Endodermal cell (in vitro differentiated cells): ENCODE measurements at regions not wholly inside any gene's neighbourhood (a gene's known extent, or its start where the extent isn't known, plus 50 kb on each side); places are given as distances from the start of the nearest gene placed in this dataset.

Source experiments
- DNase-seq: peaks from one replicate; pipeline ENCODE4 v3.0.0-alpha.2; 2017
- H3K27ac ChIP-seq: 2 replicates; pipeline ENCODE4 v1.5.1; 2013; ENCODE audit warnings: mild to moderate bottlenecking, low read depth, low read length, moderate library complexity
- H3K27me3 ChIP-seq: 2 replicates; pipeline ENCODE4 v1.6.1; 2013; ENCODE audit warnings: mild to moderate bottlenecking, low read length, moderate library complexity; ENCODE audit not compliant: insufficient read depth, control insufficient read depth, poor library complexity, severe bottlenecking
- H3K36me3 ChIP-seq: 2 replicates; pipeline ENCODE4 v1.7.0; 2013; ENCODE audit warnings: mild to moderate bottlenecking, low read length, moderate library complexity; ENCODE audit not compliant: control insufficient read depth, insufficient read depth
- H3K4me1 ChIP-seq: one replicate; pipeline ENCODE4 v1.7.0; 2013; ENCODE audit warnings: low read length; ENCODE audit not compliant: control insufficient read depth, insufficient read depth
- H3K4me3 ChIP-seq: 2 replicates; pipeline ENCODE4 v1.5.1; 2013; ENCODE audit warnings: mild to moderate bottlenecking, low read length, moderate library complexity
- H3K9ac ChIP-seq: 2 replicates; pipeline ENCODE4 v1.6.1; 2013; ENCODE audit warnings: mild to moderate bottlenecking, low read length, moderate library complexity; ENCODE audit not compliant: poor library complexity, severe bottlenecking; ENCODE audit errors: extremely low read depth
- H3K9me3 ChIP-seq: 2 replicates; pipeline ENCODE4 v1.6.1; 2013; ENCODE audit warnings: mild to moderate bottlenecking, low read length, moderate library complexity; ENCODE audit not compliant: control insufficient read depth
- H3K27ac Mint-ChIP-seq: 2 replicates; pipeline ENCODE4 v1.8.0; 2020; ENCODE audit warnings: mixed read lengths
- H3K27me3 Mint-ChIP-seq: 2 replicates; pipeline ENCODE4 v1.8.0; 2021; ENCODE audit warnings: mild to moderate bottlenecking, mixed read lengths; ENCODE audit not compliant: insufficient read depth
- H3K36me3 Mint-ChIP-seq: 2 replicates; pipeline ENCODE4 v1.8.0; 2020; ENCODE audit warnings: low read depth, mixed read lengths
- H3K4me1 Mint-ChIP-seq: 2 replicates; pipeline ENCODE4 v1.8.0; 2020; ENCODE audit warnings: mixed read lengths
- H3K4me3 Mint-ChIP-seq: 2 replicates; pipeline ENCODE4 v1.8.0; 2020; ENCODE audit warnings: mild to moderate bottlenecking, moderate library complexity, mixed read lengths
- H3K9me3 Mint-ChIP-seq: 2 replicates; pipeline ENCODE4 v1.8.0; 2020; ENCODE audit warnings: mild to moderate bottlenecking, mixed read lengths
- WGBS, 2 experiments: methylation state at CpG; one replicate each; pipeline versions ENCODE4 v1.1.5 to v1.1.7; 2013; ENCODE audit warnings: missing lambda C conversion rate in 2 of 2, mixed read lengths in 1 of 2; ENCODE audit not compliant: insufficient coverage in 1 of 2, insufficient read length in 1 of 2; 5-methylcytosine and 5-hydroxymethylcytosine counted together
- TF ChIP-seq, protein P1 (sequence below): fragments of 200-600 bp; sonication (generic); conservative IDR thresholded peaks from 2 replicates; pipeline ENCODE4 v1.5.0; 2021; ENCODE audit warnings: antibody characterized with exemption, mild to moderate bottlenecking

- H3K4me1 ChIP-seq, result no peaks in the 10 kb centered on the region
- WGBS, 2 experiments, result 89% methylated on average over 6 to 12 of the region's 13 CpGs
- no peak overlapping the region for H3K9ac ChIP-seq
- no peak overlapping the region for H3K4me3 Mint-ChIP-seq
- peak; percentile 10 for DNase-seq
- H3K27ac ChIP-seq, result no peak overlapping the region
- H3K4me3 ChIP-seq, result no peak overlapping the region
- H3K9me3 Mint-ChIP-seq, result no peaks in the 10 kb centered on the region
- H3K4me1 Mint-ChIP-seq, result peaks cover 5% of the 10 kb centered on the region
- no peaks in the 10 kb centered on the region for H3K27me3 ChIP-seq
- no peaks in the 10 kb centered on the region for H3K27me3 Mint-ChIP-seq
- no peaks in the 10 kb centered on the region for H3K36me3 ChIP-seq
- H3K27ac Mint-ChIP-seq, result no peak overlapping the region
- no peaks in the 10 kb centered on the region for H3K9me3 ChIP-seq
- H3K36me3 Mint-ChIP-seq, result no peaks in the 10 kb centered on the region
- TF ChIP-seq, protein P1, sequence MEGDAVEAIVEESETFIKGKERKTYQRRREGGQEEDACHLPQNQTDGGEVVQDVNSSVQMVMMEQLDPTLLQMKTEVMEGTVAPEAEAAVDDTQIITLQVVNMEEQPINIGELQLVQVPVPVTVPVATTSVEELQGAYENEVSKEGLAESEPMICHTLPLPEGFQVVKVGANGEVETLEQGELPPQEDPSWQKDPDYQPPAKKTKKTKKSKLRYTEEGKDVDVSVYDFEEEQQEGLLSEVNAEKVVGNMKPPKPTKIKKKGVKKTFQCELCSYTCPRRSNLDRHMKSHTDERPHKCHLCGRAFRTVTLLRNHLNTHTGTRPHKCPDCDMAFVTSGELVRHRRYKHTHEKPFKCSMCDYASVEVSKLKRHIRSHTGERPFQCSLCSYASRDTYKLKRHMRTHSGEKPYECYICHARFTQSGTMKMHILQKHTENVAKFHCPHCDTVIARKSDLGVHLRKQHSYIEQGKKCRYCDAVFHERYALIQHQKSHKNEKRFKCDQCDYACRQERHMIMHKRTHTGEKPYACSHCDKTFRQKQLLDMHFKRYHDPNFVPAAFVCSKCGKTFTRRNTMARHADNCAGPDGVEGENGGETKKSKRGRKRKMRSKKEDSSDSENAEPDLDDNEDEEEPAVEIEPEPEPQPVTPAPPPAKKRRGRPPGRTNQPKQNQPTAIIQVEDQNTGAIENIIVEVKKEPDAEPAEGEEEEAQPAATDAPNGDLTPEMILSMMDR, result no peak
Observed at GRCh38 chr22:49377306-49377705, 450.4 kb downstream of the BRD1 start.

DNA sequence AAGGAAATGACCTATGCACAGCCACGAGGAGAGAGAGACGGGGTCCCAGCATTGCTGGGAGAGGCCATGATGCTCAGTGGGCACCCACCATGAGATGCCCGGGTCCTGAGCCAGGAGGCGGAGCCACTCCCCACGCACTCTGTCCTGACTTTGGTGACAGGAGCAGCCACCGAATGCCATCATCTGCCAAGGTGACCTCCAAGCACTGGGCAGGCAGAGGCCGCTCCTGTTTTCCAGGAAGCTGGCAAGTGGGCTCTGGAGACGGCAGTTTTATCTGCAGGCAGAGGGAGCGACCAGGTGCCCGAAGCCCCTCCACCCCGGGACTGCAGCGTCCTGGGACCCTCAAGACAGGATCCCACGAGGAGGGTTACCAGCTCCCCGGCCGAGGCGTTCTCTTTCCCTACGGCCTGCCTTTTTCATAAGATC lies 453.9 kb downstream of the BRD1 start:
- 92 to 94% methylated on average over 8 to 17 of the region's 17 CpGs for WGBS, 2 experiments
- H3K4me3 Mint-ChIP-seq, result no peak overlapping the region
- peak; percentile 38 for DNase-seq

DNA sequence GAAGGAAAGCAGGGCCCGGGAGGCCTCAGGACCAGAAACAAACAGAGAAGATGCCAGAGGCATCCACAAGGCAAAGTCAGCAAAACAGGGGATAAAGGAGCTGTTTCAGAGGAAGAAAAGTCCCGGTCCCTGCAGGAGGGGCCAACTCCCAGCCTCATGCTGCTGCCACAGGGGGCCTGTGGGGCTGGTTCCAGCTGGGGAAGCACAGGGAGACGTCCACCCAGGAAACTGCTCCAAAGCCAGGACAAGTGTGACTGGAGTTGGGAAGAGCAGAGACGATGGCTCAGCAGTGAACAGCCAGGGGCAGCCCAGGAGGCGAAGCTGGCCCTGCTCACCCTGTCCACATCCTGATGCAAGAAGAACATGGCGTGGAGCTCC lies 454.4 kb downstream of the BRD1 start:
- no peak overlapping the region for H3K9ac ChIP-seq
- no peaks in the 10 kb centered on the region for H3K4me1 ChIP-seq
- peaks cover 5% of the 10 kb centered on the region for H3K4me1 Mint-ChIP-seq
- no peak overlapping the region for H3K27ac Mint-ChIP-seq
- no peaks in the 10 kb centered on the region for H3K36me3 Mint-ChIP-seq
- H3K4me3 Mint-ChIP-seq, result no peak overlapping the region
- H3K27me3 ChIP-seq, result no peaks in the 10 kb centered on the region
- H3K36me3 ChIP-seq, result no peaks in the 10 kb centered on the region
- H3K9me3 Mint-ChIP-seq, result no peaks in the 10 kb centered on the region
- H3K27ac ChIP-seq, result no peak overlapping the region
- no peaks in the 10 kb centered on the region for H3K27me3 Mint-ChIP-seq
- no peak for DNase-seq
- 90 to 93% methylated on average over 6 of the region's 6 CpGs for WGBS, 2 experiments
- H3K4me3 ChIP-seq, result no peak overlapping the region
- TF ChIP-seq, protein P1, result no peak
- H3K9me3 ChIP-seq, result no peaks in the 10 kb centered on the region

More for the DNA sequence above, 453.9 kb downstream of the BRD1 start:
- no peak overlapping the region for H3K4me3 ChIP-seq
- no peaks in the 10 kb centered on the region for H3K36me3 ChIP-seq
- Mint-ChIP-seq H3K27ac (no peak overlapping the region), H3K27me3 (no peaks in the 10 kb centered on the region), H3K4me1 (peaks cover 5% of the 10 kb centered on the region), H3K36me3 (no peaks in the 10 kb centered on the region), H3K9me3 (no peaks in the 10 kb centered on the region)
- TF ChIP-seq, protein P1, result no peak
- no peak overlapping the region for H3K27ac ChIP-seq
- H3K4me1 ChIP-seq, result no peaks in the 10 kb centered on the region
- H3K9me3 ChIP-seq, result no peaks in the 10 kb centered on the region
- no peak overlapping the region for H3K9ac ChIP-seq
- H3K27me3 ChIP-seq, result no peaks in the 10 kb centered on the region
